Endothelial cell of hepatic sinusoid (primary cell): ENCODE measurements at regions not wholly inside any gene's neighbourhood (a gene's known extent, or its start where the extent isn't known, plus 50 kb on each side); places are given as distances from the start of the nearest gene placed in this dataset.

Experiments used
- in situ Hi-C: cut with HindIII; loops from 2 replicates; pipeline ENCODE4 v1.10.0; 2017; ENCODE audit warnings: low sequenced_read_pairs

DNA sequence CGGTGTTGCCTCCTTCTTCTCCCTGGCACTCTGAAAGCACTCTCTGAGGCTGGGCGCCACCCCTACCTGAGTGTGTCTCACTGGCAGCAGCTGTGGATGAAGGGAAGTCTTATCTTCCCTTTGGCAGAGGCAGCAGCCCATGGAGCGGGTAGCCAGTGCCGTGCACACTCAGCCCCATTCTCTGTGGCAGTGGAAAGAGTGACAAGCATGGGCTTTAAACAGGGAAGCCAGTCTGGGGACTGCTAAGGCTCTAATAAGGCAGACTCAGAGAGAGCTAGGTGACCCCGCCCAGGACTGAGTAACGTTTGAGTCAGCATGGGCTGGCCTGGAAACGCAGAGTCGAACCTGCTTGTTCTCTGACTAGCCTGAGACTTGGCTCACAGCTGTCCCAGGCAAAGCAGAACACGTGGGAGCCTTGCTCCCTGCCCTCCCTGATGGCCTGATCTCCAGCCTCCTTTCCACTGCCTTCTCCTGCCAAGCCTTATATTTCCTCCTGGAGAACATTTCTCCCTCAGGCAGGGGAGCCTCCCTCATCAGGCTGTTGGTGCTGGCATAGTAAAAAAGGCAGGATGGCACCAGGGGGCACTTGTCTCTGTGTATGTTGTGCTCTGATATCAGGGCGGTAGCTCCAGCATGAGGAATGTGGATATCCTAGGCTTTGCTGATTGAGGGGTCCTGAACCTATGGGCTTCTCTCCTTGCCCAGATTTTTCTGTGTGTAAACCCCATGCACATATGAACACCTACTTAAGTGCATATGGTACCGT is 93.9 kb upstream of the LGALSL start:
- in situ Hi-C loops = no loop called here

DNA sequence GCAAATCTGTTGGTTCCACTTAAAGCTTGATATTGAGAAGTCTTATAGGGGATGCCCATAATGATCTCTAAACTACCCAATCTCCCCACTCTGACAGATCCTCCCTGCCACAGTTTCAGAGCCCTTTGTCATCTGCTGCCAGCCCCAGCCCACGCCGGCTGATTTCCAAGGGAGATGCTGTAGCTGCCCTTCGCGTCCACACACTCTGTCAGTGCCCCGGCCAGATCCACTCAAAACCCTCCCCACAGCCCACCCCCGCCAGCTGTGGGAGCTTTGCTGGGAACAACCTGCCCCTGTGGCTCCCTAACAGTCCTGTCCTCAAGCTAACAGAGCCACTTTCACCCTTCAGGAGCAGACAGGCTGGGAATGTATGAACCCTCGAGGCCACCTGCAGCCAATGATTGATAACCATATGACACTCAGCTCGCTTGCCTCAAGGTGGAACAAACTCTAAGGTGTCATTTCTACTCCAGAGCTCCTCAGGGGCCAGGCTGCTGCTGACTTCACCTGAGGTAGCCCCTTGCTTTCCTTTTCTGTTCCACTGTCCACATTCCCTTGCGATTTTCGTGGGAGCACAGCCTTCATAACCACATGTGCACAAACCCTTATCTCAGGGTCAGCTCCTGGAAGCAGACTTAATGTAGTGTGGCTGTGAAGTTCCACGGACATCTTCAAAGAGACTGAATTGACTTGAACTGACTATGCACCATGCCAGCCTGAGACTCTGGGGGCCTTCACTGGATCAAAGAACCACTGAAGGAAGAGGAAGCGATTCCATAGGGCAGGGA is 92.6 kb upstream of the LGALSL start:
- in situ Hi-C loops = no loop called here

DNA sequence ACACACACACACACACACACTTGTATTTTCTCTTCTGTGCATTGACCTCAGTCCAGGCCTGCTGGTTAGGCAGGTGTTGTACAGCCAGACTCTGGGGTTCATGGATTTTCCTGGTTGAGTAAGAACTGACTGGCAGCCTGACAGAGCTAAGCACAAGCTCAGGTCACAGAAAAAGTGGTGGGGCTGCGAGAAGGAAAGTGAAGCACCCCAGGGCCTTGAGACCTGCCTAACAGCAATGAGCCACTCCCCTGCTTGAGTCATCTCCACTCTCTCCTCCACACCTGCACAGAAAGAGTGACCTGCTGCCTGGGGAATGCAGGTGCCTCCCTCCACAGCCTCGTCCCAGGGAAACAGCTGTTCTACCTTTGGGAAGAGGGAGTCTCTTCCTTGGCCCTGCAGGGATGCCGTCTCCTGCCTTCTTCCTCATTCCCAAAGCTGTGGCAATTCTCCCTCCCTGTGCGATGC is 91.4 kb upstream of the LGALSL start:
- in situ Hi-C loops = no loop called here

DNA sequence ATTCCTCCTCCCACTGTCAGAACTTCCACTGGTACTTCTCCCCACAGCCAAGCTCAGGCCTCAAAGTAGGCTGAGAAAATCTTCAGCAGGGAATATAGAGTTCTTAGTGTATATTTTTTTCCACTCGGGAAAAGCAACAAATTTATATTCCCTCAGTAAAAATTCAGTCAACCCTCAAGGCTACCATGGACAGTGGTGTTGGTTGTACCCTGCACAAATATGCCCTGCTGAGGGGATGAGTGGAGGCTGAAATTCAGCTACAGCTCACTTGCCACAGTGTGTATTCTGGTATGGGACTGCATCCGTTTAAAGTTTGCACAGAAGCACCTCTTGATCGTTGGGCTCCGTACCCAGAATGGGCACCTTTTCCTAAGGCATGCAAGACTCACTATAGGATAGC is 90.8 kb upstream of the LGALSL start:
- in situ Hi-C loops = no loop called here

DNA sequence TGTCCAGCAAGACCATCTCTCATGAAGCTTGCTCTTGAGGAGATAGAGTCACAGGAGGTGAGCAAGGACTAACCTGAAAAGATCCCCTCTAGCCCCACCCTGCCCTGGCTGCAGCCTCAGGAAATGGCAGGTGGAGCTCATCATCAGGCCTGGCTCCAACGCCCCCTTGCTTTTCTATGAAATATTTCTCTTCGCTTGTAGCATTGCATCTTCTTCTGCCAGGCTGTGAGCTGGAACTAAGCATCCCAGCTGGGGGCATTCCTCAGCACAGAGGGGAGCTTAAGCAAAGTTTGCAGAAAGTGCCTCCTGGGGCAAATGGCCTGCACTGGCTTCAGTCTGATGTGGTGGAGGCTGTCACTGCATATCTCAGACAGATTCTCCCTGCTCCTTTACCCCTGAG is 90.1 kb upstream of the LGALSL start:
- in situ Hi-C loops = no loop called here

DNA sequence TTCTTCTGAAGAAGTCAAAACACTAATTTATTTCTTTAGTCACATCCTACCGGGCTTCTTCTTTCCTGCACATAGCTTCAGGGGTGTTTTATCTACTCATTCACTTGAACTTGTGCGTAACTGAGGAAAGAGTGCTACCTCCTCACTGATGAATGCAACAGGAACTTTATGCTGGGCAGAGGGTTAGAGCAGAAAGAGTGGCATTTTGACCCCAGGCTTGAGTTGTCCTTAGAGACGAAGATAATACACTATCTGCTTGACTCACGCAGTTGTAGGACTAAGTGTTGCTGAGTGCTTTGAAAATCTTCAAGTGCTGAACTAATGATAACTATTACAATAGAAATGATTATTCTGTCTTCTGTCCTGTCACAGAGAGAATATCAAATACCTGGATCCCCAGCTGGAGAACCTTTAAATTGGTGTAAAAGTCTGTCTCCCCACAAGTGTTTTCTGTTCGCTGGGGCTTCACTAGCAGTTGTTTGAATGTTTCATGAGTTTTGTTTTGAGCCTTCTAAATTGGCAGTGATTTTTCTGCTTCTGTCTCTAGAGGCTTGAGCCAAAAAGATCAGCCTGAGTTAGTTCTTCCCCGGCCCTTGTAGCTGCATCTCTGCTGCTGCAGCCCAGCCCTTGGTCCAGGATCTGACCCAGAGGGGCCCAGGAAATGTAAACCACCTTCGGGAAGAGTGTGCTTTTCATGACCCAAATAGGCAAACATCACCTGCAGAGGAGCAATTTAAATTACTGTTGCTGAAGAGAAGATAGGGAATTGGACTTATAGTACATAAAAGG is 86.3 kb upstream of the LGALSL start:
- in situ Hi-C loops = no loop called here

DNA sequence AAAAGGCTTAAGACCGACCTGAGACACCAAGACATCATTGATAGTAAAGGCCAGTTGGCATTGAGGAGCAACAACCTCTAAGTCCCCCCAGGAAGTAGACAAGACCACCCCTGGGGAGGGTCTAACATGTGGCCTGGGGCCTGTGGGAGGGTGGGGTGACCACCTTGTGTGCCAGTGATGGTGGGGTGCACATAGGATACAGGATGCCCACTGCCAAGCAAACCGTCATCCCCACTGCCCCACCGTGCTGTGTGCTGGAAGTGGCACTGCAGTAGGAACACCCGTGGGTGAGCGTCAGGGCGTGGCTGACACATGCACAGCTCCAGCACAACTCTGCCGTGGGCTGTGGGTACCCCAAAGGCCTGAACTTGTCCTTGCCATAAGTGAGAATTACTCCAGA is 84.3 kb upstream of the LGALSL start:
- in situ Hi-C loops = no loop called here

DNA sequence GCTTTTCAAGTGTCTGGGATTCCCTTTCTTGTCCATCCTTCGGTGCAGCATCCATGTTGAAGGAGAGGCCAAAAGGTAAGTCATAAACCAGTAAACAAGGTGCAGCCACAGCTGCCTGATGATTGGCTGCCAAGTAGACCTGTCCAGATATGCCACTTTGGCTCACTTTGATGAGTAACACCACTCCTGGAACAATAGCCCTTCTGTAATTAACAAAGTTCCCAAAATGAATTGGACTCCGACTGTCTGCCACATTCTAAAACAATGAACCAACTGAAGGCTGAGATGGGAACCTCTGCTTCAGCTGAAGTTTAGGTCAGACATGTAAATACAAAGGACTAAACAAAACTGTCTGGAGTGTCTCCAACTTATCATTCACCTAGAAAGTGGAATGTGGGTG is 82.2 kb upstream of the LGALSL start:
- in situ Hi-C loops = no loop called here

DNA sequence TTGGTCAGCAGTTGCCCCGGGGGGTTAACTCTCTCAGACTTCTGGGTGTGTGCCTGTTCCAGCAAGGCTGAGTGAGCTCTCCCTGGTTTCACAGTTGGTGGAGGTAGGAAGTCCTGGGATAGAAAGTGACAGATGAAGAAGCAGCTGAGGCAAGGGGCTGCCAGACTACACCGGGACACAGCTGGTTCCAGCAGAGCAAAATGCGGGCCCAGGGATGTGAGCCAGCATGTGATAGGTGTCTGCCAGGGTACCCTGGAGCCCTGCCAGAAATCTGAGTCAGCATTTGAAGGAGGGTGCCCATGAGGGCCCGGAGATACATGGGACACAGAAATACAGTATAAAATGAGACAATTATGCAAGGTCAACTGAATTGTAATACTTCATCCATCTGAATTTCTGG is 79.3 kb upstream of the LGALSL start:
- in situ Hi-C loops = no loop called here

DNA sequence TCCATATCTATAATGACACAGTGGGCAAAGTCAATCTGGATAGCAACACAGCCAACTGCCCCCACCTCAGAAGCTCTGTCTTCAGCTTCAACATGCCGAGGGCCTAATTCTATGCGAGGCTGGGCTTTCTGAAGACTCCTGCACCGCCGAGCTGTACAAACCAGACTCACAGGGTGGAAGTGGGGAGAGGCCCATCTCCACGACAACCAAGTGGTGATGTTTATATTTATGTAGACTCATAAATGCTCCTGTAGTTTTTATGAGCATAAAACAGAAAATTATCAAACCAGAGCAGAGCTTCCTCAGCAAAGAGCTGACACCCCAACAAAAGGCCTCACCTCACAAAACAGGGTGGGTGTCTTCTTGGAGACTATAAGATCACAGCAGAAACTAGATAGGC is 77.0 kb upstream of the LGALSL start:
- in situ Hi-C loops = no loop called here

DNA sequence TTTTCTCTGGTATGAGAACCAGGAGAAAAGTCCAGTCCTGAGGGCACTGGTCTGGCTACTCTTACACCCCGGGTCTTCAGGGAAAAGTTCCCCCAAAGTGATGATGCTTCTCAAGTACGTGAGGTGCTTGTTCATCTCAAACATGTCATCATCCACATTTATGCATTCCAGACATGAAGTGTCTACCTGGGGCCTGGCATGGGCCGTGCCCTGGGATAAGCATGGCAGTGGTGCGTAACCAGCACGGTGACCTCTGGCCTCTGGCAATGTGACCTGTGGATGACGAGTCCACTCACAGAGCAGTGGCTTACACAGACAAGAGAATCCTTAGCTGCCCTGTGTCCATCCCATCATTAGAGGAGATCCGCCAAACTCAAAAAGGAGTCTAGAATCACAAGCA is 74.8 kb upstream of the LGALSL start:
- in situ Hi-C loops = no loop called here

DNA sequence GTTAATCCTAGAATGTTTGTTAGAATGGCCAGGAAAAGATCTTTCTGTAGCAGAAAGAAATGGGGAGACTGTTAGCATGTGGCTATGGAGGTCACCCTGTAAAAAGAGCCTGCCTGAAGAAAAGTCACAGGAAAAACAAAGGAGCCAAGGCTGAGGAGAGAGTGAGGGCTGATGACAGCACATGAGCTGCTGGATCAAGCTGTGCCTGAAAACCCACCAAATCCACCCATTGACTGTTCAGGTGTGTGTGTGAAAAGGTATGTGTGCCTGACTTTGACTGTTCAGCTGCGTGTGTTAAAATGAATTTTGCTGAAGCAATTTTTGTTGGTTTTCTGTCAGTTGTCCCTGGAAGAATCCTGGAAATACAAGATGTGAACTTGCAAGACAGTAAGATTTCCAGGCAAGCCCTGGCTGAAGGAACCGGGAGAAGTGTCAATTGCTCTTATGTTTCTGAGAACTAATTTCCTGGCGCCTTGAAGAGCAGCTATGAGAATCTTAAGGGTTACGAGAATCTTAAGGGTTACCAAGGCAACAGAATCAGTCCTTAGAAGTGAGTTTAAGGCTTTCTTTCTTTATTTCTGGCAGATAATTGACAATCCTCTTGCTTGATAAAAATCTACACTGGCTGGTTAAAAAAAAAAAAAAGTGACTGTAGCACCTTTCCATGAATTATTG is 73.0 kb upstream of the LGALSL start:
- in situ Hi-C loops = no loop called here

DNA sequence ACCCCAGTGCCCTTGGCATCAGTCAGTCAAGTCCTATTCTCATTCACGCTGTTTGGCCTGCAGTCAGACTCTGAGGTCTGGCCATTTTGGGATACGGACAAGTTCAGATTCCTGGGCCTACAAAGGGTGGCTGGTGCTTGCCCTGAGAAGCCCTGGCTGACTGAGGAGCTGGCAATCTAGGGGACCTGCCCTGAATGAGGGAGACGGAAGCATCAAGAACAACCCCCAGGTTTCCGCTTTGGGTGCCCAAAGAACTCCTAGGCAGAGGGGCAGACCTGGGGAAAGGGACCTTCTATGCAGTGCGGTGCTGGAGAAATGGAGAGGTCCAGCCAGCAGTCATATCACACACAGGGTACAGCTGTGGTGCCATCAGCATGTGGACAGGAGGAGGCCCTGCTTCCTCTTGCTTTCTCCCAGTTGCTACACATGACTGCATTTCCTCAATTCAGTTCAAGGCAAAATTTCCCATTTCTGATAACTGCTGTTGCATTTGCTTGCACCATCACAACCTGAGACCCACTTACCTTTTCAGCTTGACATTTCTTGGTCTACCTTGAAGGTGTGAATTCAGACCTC is 70.9 kb upstream of the LGALSL start:
- in situ Hi-C loops = no loop called here

DNA sequence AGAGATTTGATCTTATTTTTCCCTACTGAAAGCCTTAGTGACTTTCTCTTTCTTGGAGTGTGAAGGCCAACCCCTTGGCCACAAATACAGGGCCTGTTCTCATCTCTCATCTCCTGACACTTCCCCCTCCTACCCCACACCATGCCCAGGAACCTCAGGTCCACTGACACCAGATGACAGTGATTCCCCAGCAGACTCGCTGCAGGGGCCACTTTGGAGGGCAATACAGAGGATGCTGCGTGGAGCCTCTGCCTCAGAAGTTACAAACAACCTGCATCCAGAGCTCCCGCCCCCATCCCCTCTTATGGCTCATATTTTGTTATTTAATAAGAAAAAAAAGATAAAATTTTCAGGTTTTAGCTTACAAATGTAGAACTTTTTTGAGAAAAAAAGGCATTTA is 70.1 kb upstream of the LGALSL start:
- in situ Hi-C loops = no loop called here

DNA sequence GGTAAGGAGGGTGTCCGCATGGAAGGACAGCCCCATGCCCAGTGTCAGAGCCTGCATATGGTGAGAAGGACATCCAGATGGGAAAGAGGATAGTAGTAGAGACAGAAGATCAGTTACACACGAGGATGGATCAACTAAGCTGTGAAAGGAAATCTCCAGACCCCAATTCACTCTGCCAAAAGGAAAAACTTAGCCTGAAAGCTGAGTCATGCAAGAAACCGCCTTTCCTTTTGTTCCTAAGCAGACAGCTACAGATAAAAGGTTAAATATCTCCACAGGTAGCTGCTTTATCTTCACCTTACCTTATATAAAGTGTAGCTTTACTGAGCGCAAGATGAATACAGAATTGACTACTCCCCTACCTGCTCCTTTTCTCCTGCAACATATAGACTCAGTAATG is 67.3 kb upstream of the LGALSL start:
- in situ Hi-C loops = no loop called here

DNA sequence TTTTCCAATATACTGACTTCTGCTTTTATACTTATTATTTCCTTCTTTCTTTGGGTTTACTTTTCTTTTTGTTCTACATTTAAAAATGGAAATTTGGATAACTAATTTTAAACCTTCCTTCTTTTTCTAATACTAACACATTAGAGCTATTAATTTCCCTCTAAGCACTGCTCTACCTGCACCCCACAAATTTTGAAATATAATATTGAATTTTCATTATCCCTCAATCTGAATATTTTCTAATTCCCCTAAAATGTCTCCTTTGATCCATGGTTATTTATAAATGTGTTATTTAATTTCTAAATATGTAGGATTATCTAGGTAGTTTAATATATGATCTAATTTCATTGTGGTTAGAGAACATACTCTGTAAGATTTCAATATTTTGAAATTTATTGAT is 63.4 kb upstream of the LGALSL start:
- in situ Hi-C loops = no loop called here

DNA sequence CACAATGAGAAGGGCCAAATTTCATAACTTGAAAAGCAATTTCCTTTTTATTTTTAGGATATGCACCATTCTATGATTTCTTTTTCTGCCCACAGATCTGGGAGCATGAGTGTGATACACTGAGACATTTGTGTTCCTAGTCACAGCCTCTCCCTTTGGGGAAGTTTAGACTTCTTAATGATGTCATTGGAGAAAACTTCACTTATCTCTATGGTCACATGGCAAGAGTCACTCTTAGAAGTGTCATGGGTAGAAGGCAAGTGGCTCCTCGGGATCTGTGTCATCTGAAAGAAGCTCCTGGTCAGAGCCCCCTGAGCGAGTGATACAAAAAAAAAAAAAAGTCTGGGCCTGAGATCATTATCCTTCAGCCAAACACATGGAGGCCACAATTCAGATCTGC is 62.5 kb upstream of the LGALSL start:
- in situ Hi-C loops = no loop called here

DNA sequence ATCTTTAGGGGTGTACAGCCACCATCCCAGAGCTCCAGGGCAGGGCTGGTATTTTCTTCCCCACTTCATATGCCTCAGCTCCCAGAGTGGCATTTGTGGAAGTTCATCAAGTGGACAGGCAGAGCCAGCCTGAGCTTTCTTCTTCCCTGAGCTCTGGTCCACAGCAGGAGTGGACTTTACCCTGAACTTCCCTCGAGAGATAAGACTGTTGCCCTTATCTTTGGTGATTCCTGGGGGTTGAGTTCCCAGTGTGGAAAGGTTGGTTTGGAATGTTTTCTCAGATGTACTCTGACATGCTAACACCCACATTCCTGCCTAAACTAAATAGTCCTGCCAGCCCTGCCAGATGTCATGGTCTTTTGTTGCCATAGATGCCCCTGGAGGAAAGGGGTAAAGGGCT is 62.0 kb upstream of the LGALSL start:
- in situ Hi-C loops = no loop called here

DNA sequence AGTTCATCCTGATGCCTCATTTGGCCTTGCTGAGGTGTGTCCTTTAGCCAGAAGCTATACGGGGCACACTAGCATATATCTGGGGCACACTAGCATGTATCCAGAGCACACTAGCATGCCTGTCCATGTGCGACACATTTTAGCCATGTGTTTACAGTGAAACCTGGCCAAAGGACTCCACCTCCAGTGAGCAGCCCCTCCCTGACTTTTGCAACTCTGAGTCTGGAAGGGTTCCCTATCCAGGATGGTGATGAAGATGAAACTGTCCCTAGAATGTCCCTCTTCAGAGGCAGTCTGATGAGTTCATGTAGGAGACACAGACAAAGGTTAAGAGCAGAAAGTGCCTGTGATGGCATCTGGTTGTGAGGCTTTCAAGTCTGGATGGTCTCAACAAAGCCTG is 61.4 kb upstream of the LGALSL start:
- in situ Hi-C loops = no loop called here

DNA sequence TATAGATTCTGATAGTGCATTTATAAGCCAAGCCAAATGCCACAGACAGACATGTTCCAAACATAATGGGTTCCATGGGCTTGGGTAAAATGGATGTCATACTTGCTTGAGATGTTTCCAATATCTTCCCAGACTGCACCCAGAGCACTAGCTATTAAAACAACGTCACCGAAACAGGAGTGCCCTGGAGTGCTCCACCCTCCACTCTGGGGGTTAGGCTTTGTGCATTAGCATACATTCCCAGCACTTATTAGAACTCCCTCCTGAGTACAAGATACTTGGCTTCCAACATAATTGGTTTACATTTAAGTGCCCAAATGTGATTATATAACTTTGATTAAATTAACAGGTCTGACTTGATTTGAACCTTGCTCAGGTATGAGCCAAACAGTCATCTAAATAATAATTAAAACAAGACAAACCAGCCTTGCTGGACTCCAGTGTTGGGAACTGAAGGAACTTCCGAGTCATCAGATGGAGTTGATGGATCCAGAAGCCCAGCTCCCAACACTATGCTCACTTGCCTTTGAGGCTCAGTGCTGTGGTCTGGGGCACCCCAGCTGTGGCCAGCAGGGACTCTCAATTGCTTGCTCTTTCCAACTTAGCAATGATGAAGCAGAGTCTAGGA is 60.5 kb upstream of the LGALSL start:
- in situ Hi-C loops = no loop called here
